ENCODE measurements at regions not wholly inside any gene's neighbourhood (a gene's known extent, or its start where the extent isn't known, plus 50 kb on each side); places are given as distances from the start of the nearest gene placed in this dataset.

GRCh38 chr7:46360811-46361210 lies 439.7 kb upstream of the IGFBP3 start:
- TF ChIP-seq POLR2A (IDR thresholded peaks at IDR 0.05; ENCODE audit: low read depth, low read length) (no peak), NBN (IDR thresholded peaks at IDR 0.05) (no peak), ZNF622 (IDR thresholded peaks at IDR 0.05) (no peak), USF2 (IDR thresholded peaks at IDR 0.05; ENCODE audit: borderline replicate concordance, low read depth, low read length) (no peak), CEBPB (IDR thresholded peaks at IDR 0.05; ENCODE audit: borderline replicate concordance in 1 of 2, low read depth in 2 of 2, low read length in 2 of 2) (no peak), CTCF (IDR thresholded peaks at IDR 0.05 in 2 of 3, conservative IDR thresholded peaks at IDR 0.05 in 1 of 3; ENCODE audit: control insufficient read depth in 2 of 3, extremely low read depth in 1 of 3, insufficient read depth in 1 of 3, low read depth in 3 of 3, low read length in 3 of 3) (peak in 1 of 3 experiments; percentile 14; a peak in 1 of 6 replicates), EP300 (IDR thresholded peaks at IDR 0.05; ENCODE audit: borderline replicate concordance in 1 of 2, control insufficient read depth in 1 of 2, low read depth in 2 of 2, low read length in 2 of 2) (no peak), ETV6 (conservative IDR thresholded peaks at IDR 0.05 in 1 of 2, IDR thresholded peaks at IDR 0.05 in 1 of 2; ENCODE audit: borderline replicate concordance in 1 of 2, low read depth in 1 of 2) (no peak), SMAD1 (IDR thresholded peaks at IDR 0.05; ENCODE audit: low read depth, partially characterized antibody) (no peak), ATF7 (IDR thresholded peaks at IDR 0.05; ENCODE audit: low read depth) (no peak)
